GM19240 (cell line): ENCODE measurements at regions not wholly inside any gene's neighbourhood (a gene's known extent, or its start where the extent isn't known, plus 50 kb on each side); places are given as distances from the start of the nearest gene placed in this dataset.

Experiments
- DNase-seq: peaks from one replicate; pipeline ENCODE4 v3.0.0; 2011; ENCODE audit warnings: low spot score; ENCODE audit not compliant: insufficient read length

- DNase-seq: no peak
Measured at GRCh38 chr11:69545976-69546617, 64.6 kb downstream of the LINC01488 start.

- peak; percentile 40 for DNase-seq
Measured at GRCh38 chr11:69546735-69547370, 65.4 kb downstream of the LINC01488 start.

- DNase-seq: no peak
Measured at GRCh38 chr11:69550846-69551245, 69.4 kb downstream of the LINC01488 start.

- DNase-seq: no peak
Measured at GRCh38 chr11:69551963-69552362, 70.5 kb downstream of the LINC01488 start.

- no peak for DNase-seq
Measured at GRCh38 chr11:69552951-69553350, 71.5 kb downstream of the LINC01488 start.

GRCh38 chr11:69553416-69554357 lies 72.2 kb downstream of the LINC01488 start:
- DNase-seq: no peak

- no peak for DNase-seq
Measured at GRCh38 chr11:69554849-69555248, 73.4 kb downstream of the LINC01488 start.

GRCh38 chr11:69557266-69557665 lies 75.8 kb downstream of the LINC01488 start:
- no peak for DNase-seq

GRCh38 chr11:69558519-69558941 lies 77.1 kb downstream of the LINC01488 start:
- DNase-seq: no peak

GRCh38 chr11:69559181-69559580 lies 77.7 kb downstream of the LINC01488 start:
- DNase-seq: no peak

- no peak for DNase-seq
Measured at GRCh38 chr11:69560141-69560790, 78.8 kb downstream of the LINC01488 start.

- DNase-seq: no peak
Measured at GRCh38 chr11:69562302-69562701, 78.7 kb upstream of the CCND1 start.

- DNase-seq: no peak
Measured at GRCh38 chr11:69562816-69563215, 78.1 kb upstream of the CCND1 start.

- no peak for DNase-seq
Measured at GRCh38 chr11:69563306-69563705, 77.7 kb upstream of the CCND1 start.

GRCh38 chr11:69563946-69564775 lies 76.8 kb upstream of the CCND1 start:
- no peak for DNase-seq

GRCh38 chr11:69566001-69566400 lies 75.0 kb upstream of the CCND1 start:
- no peak for DNase-seq

- DNase-seq: no peak
Measured at GRCh38 chr11:69567951-69568808, 72.8 kb upstream of the CCND1 start.

GRCh38 chr11:69568809-69569097 lies 72.2 kb upstream of the CCND1 start:
- DNase-seq: no peak

GRCh38 chr11:69569306-69570200 lies 71.4 kb upstream of the CCND1 start:
- no peak for DNase-seq
